SK-N-SH treated with all-trans-retinoic acid at 6 μM for 48 hours (cell line): ENCODE measurements at regions not wholly inside any gene's neighbourhood (a gene's known extent, or its start where the extent isn't known, plus 50 kb on each side); places are given as distances from the start of the nearest gene placed in this dataset.

Experiments
- ATAC-seq: fragments of 200-7000 bp; cut with Tn5 transposase; 3 replicates; pipeline ENCODE4 v1.9.1; 2020; ENCODE audit warnings: mild to moderate bottlenecking, moderate library complexity
- ARNTL ChIP-seq: fragments of 450-650 bp; formaldehyde crosslinking; IDR thresholded peaks from 2 replicates; pipeline ENCODE4 v1.5.0; 2020; ENCODE audit warnings: low read depth, mild to moderate bottlenecking, moderate library complexity, borderline replicate concordance
- CSDC2 ChIP-seq: fragments of 250-450 bp; sonication (Bioruptor Pico); IDR thresholded peaks from 2 replicates; pipeline ENCODE4 v1.5.0; 2020; ENCODE audit warnings: mild to moderate bottlenecking, moderate library complexity
- CSRNP3 ChIP-seq: fragments of 250-450 bp; sonication (Bioruptor Pico); IDR thresholded peaks from 2 replicates; pipeline ENCODE4 v1.5.1; 2021; ENCODE audit warnings: mild to moderate bottlenecking, moderate library complexity
- ESRRG ChIP-seq: fragments of 250-450 bp; sonication (Bioruptor Pico); IDR thresholded peaks from 2 replicates; pipeline ENCODE4 v1.6.1; 2021; ENCODE audit warnings: mild to moderate bottlenecking
- GLIS3 ChIP-seq: fragments of 250-450 bp; sonication (Bioruptor Pico); IDR thresholded peaks from 2 replicates; pipeline ENCODE4 v1.5.0; 2020; ENCODE audit warnings: mild to moderate bottlenecking, moderate library complexity
- OSR1 ChIP-seq: fragments of 250-450 bp; sonication (Bioruptor Pico); IDR thresholded peaks from 2 replicates; pipeline ENCODE4 v1.8.0; 2022; ENCODE audit warnings: moderate library complexity, mild to moderate bottlenecking, inconsistent platforms
- POU6F1 ChIP-seq: fragments of 250-450 bp; sonication (Bioruptor Pico); IDR thresholded peaks from 2 replicates; pipeline ENCODE4 v1.8.0; 2021; ENCODE audit warnings: low read depth, mild to moderate bottlenecking, moderate library complexity, borderline replicate concordance
- PPARA ChIP-seq: fragments of 250-450 bp; sonication (Bioruptor Pico); IDR thresholded peaks from 2 replicates; pipeline ENCODE4 v1.5.0; 2020; ENCODE audit warnings: mild to moderate bottlenecking, borderline replicate concordance
- RARB ChIP-seq: fragments of 250-450 bp; sonication (Bioruptor Pico); IDR thresholded peaks from 2 replicates; pipeline ENCODE4 v1.8.0; 2021; ENCODE audit warnings: mild to moderate bottlenecking, moderate library complexity
- SNAI2 ChIP-seq: fragments of 250-450 bp; sonication (Bioruptor Pico); IDR thresholded peaks from 2 replicates; pipeline ENCODE4 v1.5.0; 2020; ENCODE audit warnings: mild to moderate bottlenecking, moderate library complexity
- TCF4 ChIP-seq: fragments of 250-450 bp; sonication (Bioruptor Pico); IDR thresholded peaks from 2 replicates; pipeline ENCODE4 v1.8.0; 2021; ENCODE audit warnings: mild to moderate bottlenecking, moderate library complexity, borderline replicate concordance
- TOX ChIP-seq: fragments of 250-450 bp; sonication (Bioruptor Pico); IDR thresholded peaks from 2 replicates; pipeline ENCODE4 v1.8.0; 2021; ENCODE audit warnings: mild to moderate bottlenecking, moderate library complexity, borderline replicate concordance
- ZC3H10 ChIP-seq: fragments of 250-450 bp; sonication (Bioruptor Pico); IDR thresholded peaks from 2 replicates; pipeline ENCODE4 v1.5.1; 2021; ENCODE audit warnings: mild to moderate bottlenecking, moderate library complexity
- ZFP3 ChIP-seq: fragments of 250-450 bp; sonication (Bioruptor Pico); IDR thresholded peaks from 2 replicates; pipeline ENCODE4 v1.5.0; 2020; ENCODE audit warnings: mild to moderate bottlenecking, moderate library complexity
- ZFP30 ChIP-seq: fragments of 450-650 bp; formaldehyde crosslinking; IDR thresholded peaks from 2 replicates; pipeline ENCODE4 v1.5.0; 2022; ENCODE audit warnings: mild to moderate bottlenecking, moderate library complexity
- ZNF565 ChIP-seq: fragments of 450-650 bp; formaldehyde crosslinking; conservative IDR thresholded peaks from 2 replicates; pipeline ENCODE4 v1.5.0; 2020; ENCODE audit warnings: low read depth, mild to moderate bottlenecking, moderate library complexity
- ZNF70 ChIP-seq: fragments of 450-650 bp; formaldehyde crosslinking; IDR thresholded peaks from 2 replicates; pipeline ENCODE4 v1.5.0; 2020; ENCODE audit warnings: mild to moderate bottlenecking, moderate library complexity
- ZNF8 ChIP-seq: fragments of 450-650 bp; formaldehyde crosslinking; IDR thresholded peaks from 2 replicates; pipeline ENCODE4 v1.5.0; 2020; ENCODE audit warnings: mild to moderate bottlenecking, moderate library complexity
- TF ChIP-seq, protein P1 (sequence below): fragments of 250-450 bp; sonication (Bioruptor Pico); IDR thresholded peaks from 2 replicates; pipeline ENCODE4 v1.5.1; 2020; ENCODE audit warnings: low read depth, mild to moderate bottlenecking, moderate library complexity
- TF ChIP-seq, protein P2 (sequence below): fragments of 250-450 bp; sonication (Bioruptor Pico); IDR thresholded peaks from 2 replicates; pipeline ENCODE4 v1.5.0; 2020; ENCODE audit warnings: mild to moderate bottlenecking, moderate library complexity
- TF ChIP-seq, protein P3 (sequence below): fragments of 250-450 bp; sonication (Bioruptor Pico); IDR thresholded peaks from 2 replicates; pipeline ENCODE4 v1.8.0; 2020; ENCODE audit warnings: mild to moderate bottlenecking, moderate library complexity, borderline replicate concordance

- no peak for ATAC-seq
- TF ChIP-seq ESRRG (CRISPR knock-in tag), result no peak
- no peak for TF ChIP-seq ZFP3 (CRISPR knock-in tag)
- no peak for TF ChIP-seq ZNF8
- no peak for TF ChIP-seq TCF4
- no peak for TF ChIP-seq CSDC2 (CRISPR knock-in tag)
- TF ChIP-seq ZNF70 (CRISPR knock-in tag), result no peak
- no peak for TF ChIP-seq PPARA (CRISPR knock-in tag)
- TF ChIP-seq, protein P1, sequence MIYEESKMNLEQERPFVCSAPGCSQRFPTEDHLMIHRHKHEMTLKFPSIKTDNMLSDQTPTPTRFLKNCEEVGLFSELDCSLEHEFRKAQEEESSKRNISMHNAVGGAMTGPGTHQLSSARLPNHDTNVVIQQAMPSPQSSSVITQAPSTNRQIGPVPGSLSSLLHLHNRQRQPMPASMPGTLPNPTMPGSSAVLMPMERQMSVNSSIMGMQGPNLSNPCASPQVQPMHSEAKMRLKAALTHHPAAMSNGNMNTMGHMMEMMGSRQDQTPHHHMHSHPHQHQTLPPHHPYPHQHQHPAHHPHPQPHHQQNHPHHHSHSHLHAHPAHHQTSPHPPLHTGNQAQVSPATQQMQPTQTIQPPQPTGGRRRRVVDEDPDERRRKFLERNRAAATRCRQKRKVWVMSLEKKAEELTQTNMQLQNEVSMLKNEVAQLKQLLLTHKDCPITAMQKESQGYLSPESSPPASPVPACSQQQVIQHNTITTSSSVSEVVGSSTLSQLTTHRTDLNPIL (CRISPR knock-in tag), result no peak
- no peak for TF ChIP-seq GLIS3 (CRISPR knock-in tag)
- no peak for TF ChIP-seq TOX (CRISPR knock-in tag)
- TF ChIP-seq ZC3H10, result no peak
- TF ChIP-seq SNAI2 (CRISPR knock-in tag), result no peak
- TF ChIP-seq RARB (CRISPR knock-in tag), result no peak
- no peak for TF ChIP-seq ARNTL (CRISPR knock-in tag)
- no peak for TF ChIP-seq POU6F1
- no peak for TF ChIP-seq OSR1 (CRISPR knock-in tag)
Measured at GRCh38 chr2:37447446-37447845, 103.0 kb downstream of the QPCT start.

DNA sequence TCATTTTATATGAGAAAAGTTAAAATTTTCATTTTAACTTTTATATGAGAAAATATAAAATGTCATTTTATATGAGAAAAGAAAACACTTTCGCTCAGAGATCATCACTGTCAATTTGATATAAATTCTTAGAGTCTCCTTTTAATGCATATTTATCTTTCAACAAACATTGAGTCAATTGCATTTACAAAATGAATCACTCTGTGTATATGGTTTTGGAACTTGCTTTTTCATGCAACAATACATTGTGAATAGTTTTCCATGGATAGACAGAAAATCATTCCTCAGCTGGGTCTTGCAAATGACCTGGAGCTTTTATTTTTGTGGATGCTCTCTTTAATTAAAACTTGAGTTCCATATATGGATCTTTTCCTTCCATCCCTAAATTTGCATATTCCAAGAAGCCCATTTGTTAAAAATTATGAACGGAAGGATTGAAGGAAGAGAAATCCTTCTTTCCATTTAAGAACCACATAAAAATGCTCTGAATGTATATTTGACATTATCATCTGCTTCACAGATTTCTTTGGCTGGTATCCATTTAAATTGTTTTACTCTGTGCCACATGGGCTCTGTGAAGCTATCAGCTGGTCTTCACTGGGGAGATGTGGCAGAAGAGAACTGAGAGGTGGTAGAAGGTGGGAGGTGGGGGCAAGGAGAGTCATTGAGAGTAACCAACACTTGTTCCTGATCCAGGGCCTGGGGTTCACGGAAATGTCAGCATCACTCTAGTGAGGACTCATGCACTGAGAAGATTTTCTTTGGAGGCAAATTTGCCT lies 104.1 kb downstream of the QPCT start:
- TF ChIP-seq CSRNP3 (CRISPR knock-in tag) (no peak), ZNF565 (CRISPR knock-in tag) (no peak)
- ATAC-seq, result no peak

GRCh38 chr2:37449761-37450296 lies 105.4 kb downstream of the QPCT start:
- TF ChIP-seq ARNTL (CRISPR knock-in tag) (no peak), GLIS3 (CRISPR knock-in tag) (no peak), ZNF8 (no peak), TOX (CRISPR knock-in tag) (no peak)
- ATAC-seq, result no peak

DNA sequence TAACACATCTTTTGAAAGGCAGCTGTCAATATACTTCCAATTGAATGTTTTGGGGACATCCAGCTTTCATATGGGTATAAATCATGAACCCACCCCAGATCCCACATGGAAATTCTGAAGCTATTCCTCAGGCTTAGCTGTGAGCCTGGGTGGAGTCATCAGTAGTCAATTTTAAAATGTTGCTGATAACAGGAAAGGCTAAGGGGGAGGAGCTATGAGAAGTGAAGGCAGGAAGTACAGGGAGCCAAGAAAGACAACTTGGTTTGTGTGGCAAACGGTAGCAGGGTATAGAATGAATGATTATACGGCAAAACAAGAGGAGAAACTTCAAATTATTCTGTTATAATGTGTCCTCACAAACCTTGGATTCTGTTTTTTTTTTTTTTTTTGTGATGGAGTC lies 108.6 kb downstream of the QPCT start:
- ATAC-seq, result no peak
- TF ChIP-seq, protein P2, sequence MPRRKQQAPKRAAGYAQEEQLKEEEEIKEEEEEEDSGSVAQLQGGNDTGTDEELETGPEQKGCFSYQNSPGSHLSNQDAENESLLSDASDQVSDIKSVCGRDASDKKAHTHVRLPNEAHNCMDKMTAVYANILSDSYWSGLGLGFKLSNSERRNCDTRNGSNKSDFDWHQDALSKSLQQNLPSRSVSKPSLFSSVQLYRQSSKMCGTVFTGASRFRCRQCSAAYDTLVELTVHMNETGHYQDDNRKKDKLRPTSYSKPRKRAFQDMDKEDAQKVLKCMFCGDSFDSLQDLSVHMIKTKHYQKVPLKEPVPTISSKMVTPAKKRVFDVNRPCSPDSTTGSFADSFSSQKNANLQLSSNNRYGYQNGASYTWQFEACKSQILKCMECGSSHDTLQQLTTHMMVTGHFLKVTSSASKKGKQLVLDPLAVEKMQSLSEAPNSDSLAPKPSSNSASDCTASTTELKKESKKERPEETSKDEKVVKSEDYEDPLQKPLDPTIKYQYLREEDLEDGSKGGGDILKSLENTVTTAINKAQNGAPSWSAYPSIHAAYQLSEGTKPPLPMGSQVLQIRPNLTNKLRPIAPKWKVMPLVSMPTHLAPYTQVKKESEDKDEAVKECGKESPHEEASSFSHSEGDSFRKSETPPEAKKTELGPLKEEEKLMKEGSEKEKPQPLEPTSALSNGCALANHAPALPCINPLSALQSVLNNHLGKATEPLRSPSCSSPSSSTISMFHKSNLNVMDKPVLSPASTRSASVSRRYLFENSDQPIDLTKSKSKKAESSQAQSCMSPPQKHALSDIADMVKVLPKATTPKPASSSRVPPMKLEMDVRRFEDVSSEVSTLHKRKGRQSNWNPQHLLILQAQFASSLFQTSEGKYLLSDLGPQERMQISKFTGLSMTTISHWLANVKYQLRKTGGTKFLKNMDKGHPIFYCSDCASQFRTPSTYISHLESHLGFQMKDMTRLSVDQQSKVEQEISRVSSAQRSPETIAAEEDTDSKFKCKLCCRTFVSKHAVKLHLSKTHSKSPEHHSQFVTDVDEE (CRISPR knock-in tag), result no peak
- no peak for TF ChIP-seq POU6F1
- TF ChIP-seq TOX (CRISPR knock-in tag), result no peak
- TF ChIP-seq SNAI2 (CRISPR knock-in tag), result no peak
- TF ChIP-seq, protein P3, sequence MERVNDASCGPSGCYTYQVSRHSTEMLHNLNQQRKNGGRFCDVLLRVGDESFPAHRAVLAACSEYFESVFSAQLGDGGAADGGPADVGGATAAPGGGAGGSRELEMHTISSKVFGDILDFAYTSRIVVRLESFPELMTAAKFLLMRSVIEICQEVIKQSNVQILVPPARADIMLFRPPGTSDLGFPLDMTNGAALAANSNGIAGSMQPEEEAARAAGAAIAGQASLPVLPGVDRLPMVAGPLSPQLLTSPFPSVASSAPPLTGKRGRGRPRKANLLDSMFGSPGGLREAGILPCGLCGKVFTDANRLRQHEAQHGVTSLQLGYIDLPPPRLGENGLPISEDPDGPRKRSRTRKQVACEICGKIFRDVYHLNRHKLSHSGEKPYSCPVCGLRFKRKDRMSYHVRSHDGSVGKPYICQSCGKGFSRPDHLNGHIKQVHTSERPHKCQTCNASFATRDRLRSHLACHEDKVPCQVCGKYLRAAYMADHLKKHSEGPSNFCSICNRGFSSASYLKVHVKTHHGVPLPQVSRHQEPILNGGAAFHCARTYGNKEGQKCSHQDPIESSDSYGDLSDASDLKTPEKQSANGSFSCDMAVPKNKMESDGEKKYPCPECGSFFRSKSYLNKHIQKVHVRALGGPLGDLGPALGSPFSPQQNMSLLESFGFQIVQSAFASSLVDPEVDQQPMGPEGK, result no peak
- TF ChIP-seq ZFP30, result no peak
- no peak for TF ChIP-seq CSRNP3 (CRISPR knock-in tag)
- no peak for TF ChIP-seq PPARA (CRISPR knock-in tag)
- TF ChIP-seq ZNF70 (CRISPR knock-in tag), result no peak
- no peak for TF ChIP-seq ESRRG (CRISPR knock-in tag)
- no peak for TF ChIP-seq TCF4
- no peak for TF ChIP-seq CSDC2 (CRISPR knock-in tag)
